H9 (cell line): ENCODE measurements at regions not wholly inside any gene's neighbourhood (a gene's known extent, or its start where the extent isn't known, plus 50 kb on each side); places are given as distances from the start of the nearest gene placed in this dataset.

ENCODE experiments used
- DNase-seq: peaks from one replicate; pipeline ENCODE4 v3.0.0-alpha.2; 2017
- H2AFZ ChIP-seq: one replicate; pipeline ENCODE4 v1.6.1; 2013; ENCODE audit warnings: mild to moderate bottlenecking, low read length, control low read depth, moderate library complexity
- H2AK5ac ChIP-seq: 2 replicates; pipeline ENCODE4 v1.6.1; 2013; ENCODE audit warnings: low read length, control low read depth, mixed read lengths; ENCODE audit not compliant: insufficient read length
- H2BK120ac ChIP-seq: one replicate; pipeline ENCODE4 v1.6.1; 2013; ENCODE audit warnings: low read depth, mild to moderate bottlenecking, low read length, control low read depth, inconsistent platforms; ENCODE audit not compliant: poor library complexity, severe bottlenecking
- H2BK12ac ChIP-seq: 2 replicates; pipeline ENCODE4 v1.6.1; 2013; ENCODE audit warnings: low read length, control low read depth, mixed read lengths, low read depth; ENCODE audit not compliant: insufficient read length
- H2BK15ac ChIP-seq: 2 replicates; pipeline ENCODE4 v1.6.1; 2013; ENCODE audit warnings: low read depth, low read length, control low read depth
- H2BK20ac ChIP-seq: one replicate; pipeline ENCODE4 v1.6.1; 2013; ENCODE audit warnings: low read depth, mild to moderate bottlenecking, low read length, control low read depth, inconsistent platforms; ENCODE audit not compliant: poor library complexity, severe bottlenecking
- H2BK5ac ChIP-seq: 2 replicates; pipeline ENCODE4 v1.6.1; 2013; ENCODE audit warnings: low read length, control low read depth, mixed read lengths; ENCODE audit not compliant: insufficient read length
- H3K14ac ChIP-seq: 2 replicates; pipeline ENCODE4 v1.6.1; 2013; ENCODE audit warnings: low read length, control low read depth; ENCODE audit not compliant: insufficient read depth
- H3K18ac ChIP-seq: 2 replicates; pipeline ENCODE4 v1.6.1; 2013; ENCODE audit warnings: low read depth, mild to moderate bottlenecking, mixed read lengths, low read length, control low read depth; ENCODE audit not compliant: insufficient read length
- H3K23ac ChIP-seq: 2 replicates; pipeline ENCODE4 v1.6.1; 2013; ENCODE audit warnings: low read length, control low read depth, mixed read lengths, low read depth; ENCODE audit not compliant: insufficient read length
- H3K23me2 ChIP-seq: 2 replicates; pipeline ENCODE4 v1.6.1; 2013; ENCODE audit warnings: low read depth, mild to moderate bottlenecking, mixed read lengths, low read length, control low read depth; ENCODE audit not compliant: insufficient read length, poor library complexity, severe bottlenecking
- H3K27ac ChIP-seq: 2 replicates; pipeline ENCODE4 v1.5.1; 2013; ENCODE audit warnings: low read length, control low read depth, mixed read lengths, low read depth; ENCODE audit not compliant: insufficient read length
- H3K27me3 ChIP-seq: 2 replicates; pipeline ENCODE4 v1.6.1; 2013; ENCODE audit warnings: low read length, control low read depth, inconsistent platforms; ENCODE audit not compliant: insufficient read depth
- H3K4ac ChIP-seq: 2 replicates; pipeline ENCODE4 v1.6.1; 2013; ENCODE audit warnings: low read depth, mild to moderate bottlenecking, control low read depth, inconsistent platforms, low read length, moderate library complexity
- H3K4me1 ChIP-seq: 2 replicates; pipeline ENCODE4 v1.6.1; 2013; ENCODE audit warnings: low read length, control low read depth, inconsistent platforms; ENCODE audit not compliant: insufficient read depth
- H3K4me2 ChIP-seq: 2 replicates; pipeline ENCODE4 v1.6.1; 2013; ENCODE audit warnings: low read length, control low read depth, mixed read lengths; ENCODE audit not compliant: insufficient read length, insufficient read depth
- H3K56ac ChIP-seq: 2 replicates; pipeline ENCODE4 v1.6.1; 2013; ENCODE audit warnings: low read depth, mild to moderate bottlenecking, mixed read lengths, low read length, control low read depth; ENCODE audit not compliant: insufficient read length
- H3K79me1 ChIP-seq: 2 replicates; pipeline ENCODE4 v1.6.1; 2013; ENCODE audit warnings: low read depth, mild to moderate bottlenecking, moderate library complexity, low read length, control low read depth, inconsistent platforms; ENCODE audit not compliant: insufficient read depth, poor library complexity, severe bottlenecking
- H3K79me2 ChIP-seq: 2 replicates; pipeline ENCODE4 v1.6.1; 2013; ENCODE audit warnings: low read length, control low read depth, inconsistent platforms; ENCODE audit not compliant: insufficient read depth
- H3K9ac ChIP-seq: 2 replicates; pipeline ENCODE4 v1.6.1; 2013; ENCODE audit warnings: low read length, control low read depth, mixed read lengths; ENCODE audit not compliant: insufficient read length; ENCODE audit errors: extremely low read depth
- H3K9me3 ChIP-seq: one replicate; pipeline ENCODE4 v1.6.1; 2013; ENCODE audit warnings: low read depth, low read length, inconsistent platforms; ENCODE audit not compliant: control insufficient read depth
- H3T11ph ChIP-seq: one replicate; pipeline ENCODE4 v1.6.1; 2013; ENCODE audit warnings: mild to moderate bottlenecking, low read length, control low read depth, inconsistent platforms
- H4K20me1 ChIP-seq: one replicate; pipeline ENCODE4 v1.6.1; 2013; ENCODE audit not compliant: control insufficient read depth, insufficient read length, insufficient read depth
- H4K5ac ChIP-seq: 2 replicates; pipeline ENCODE4 v1.6.1; 2013; ENCODE audit warnings: low read depth, mild to moderate bottlenecking, mixed read lengths, low read length, control low read depth; ENCODE audit not compliant: insufficient read length
- H4K8ac ChIP-seq: replicated peaks from 2 replicates; pipeline ENCODE4 v1.6.1; 2013; ENCODE audit warnings: low read length, control low read depth, mixed read lengths, low read depth; ENCODE audit not compliant: insufficient read length
- H4K91ac ChIP-seq: 2 replicates; pipeline ENCODE4 v1.6.1; 2013; ENCODE audit warnings: low read depth, mild to moderate bottlenecking, moderate library complexity, mixed read lengths, low read length, control low read depth; ENCODE audit not compliant: insufficient read length
- H3K27ac Mint-ChIP-seq, 3 experiments: 2 replicates in 2 of 3; 3 replicates in 1 of 3; pipeline ENCODE4 v1.8.0; 2020 to 2021; ENCODE audit warnings: mixed read lengths in 3 of 3, mild to moderate bottlenecking in 1 of 3, moderate library complexity in 1 of 3
- H3K27me3 Mint-ChIP-seq: 2 replicates; pipeline ENCODE4 v1.8.0; 2021; ENCODE audit warnings: low read depth, mild to moderate bottlenecking, moderate library complexity, mixed read lengths
- H3K36me3 Mint-ChIP-seq, 3 experiments: 2 replicates in 2 of 3; 3 replicates in 1 of 3; pipeline ENCODE4 v1.8.0; 2020 to 2021; ENCODE audit warnings: low read depth in 3 of 3, mixed read lengths in 3 of 3; ENCODE audit not compliant: insufficient read depth in 1 of 3
- H3K4me1 Mint-ChIP-seq, 2 experiments: 2 replicates each; pipeline ENCODE4 v1.8.0; 2020; ENCODE audit warnings: mixed read lengths in 2 of 2
- H3K4me3 Mint-ChIP-seq, 2 experiments: 2 replicates in 1 of 2; 3 replicates in 1 of 2; pipeline ENCODE4 v1.8.0; 2020 to 2021; ENCODE audit warnings: mild to moderate bottlenecking in 2 of 2, mixed read lengths in 2 of 2, moderate library complexity in 1 of 2
- H3K9me3 Mint-ChIP-seq, 2 experiments: 2 replicates in 1 of 2; 3 replicates in 1 of 2; pipeline ENCODE4 v1.8.0; 2020; ENCODE audit warnings: mild to moderate bottlenecking in 2 of 2, mixed read lengths in 2 of 2, moderate library complexity in 1 of 2
- WGBS: extraction: QIAGEN DNeasy Blood & Tissue Kit; methylation state at CpG from one replicate; pipeline ENCODE4 v1.1.7; 2013; ENCODE audit warnings: missing lambda C conversion rate, low lambda C conversion rate, mixed read lengths; ENCODE audit not compliant: insufficient read length; ENCODE audit errors: extremely low coverage; 5-methylcytosine and 5-hydroxymethylcytosine counted together
- TF ChIP-seq, protein P1 (sequence below): fragments of 200-600 bp; sonication (generic); conservative IDR thresholded peaks from 3 replicates; pipeline ENCODE4 v1.8.0; 2021; ENCODE audit warnings: antibody characterized with exemption, mild to moderate bottlenecking

- H3K36me3 Mint-ChIP-seq: peaks cover 45 to 68% (median 66%) of the 10 kb centered on the region in 3 experiments
- H3K23ac ChIP-seq: no peak overlapping the region
- H2AFZ ChIP-seq: no peak overlapping the region
- H2AK5ac ChIP-seq: no peak overlapping the region
- no peak overlapping the region for H2BK15ac ChIP-seq
- no peak overlapping the region for H3T11ph ChIP-seq
- H3K56ac ChIP-seq: no peak overlapping the region
- H3K79me2 ChIP-seq: peaks cover 6% of the 10 kb centered on the region; the same call in 1 of the 2 replicates
- no peak overlapping the region for H2BK5ac ChIP-seq
- H3K27me3 ChIP-seq: no peaks in the 10 kb centered on the region
- no peak overlapping the region for H4K5ac ChIP-seq
- H3K23me2 ChIP-seq: peaks cover 4% of the 10 kb centered on the region
- H3K27me3 Mint-ChIP-seq: no peaks in the 10 kb centered on the region
- DNase-seq: no peak
- no peak overlapping the region for H3K4ac ChIP-seq
- no peaks in the 10 kb centered on the region for H4K20me1 ChIP-seq
- H2BK120ac ChIP-seq: no peak overlapping the region
- no peaks in the 10 kb centered on the region; a peak in 1 of 5 replicates for H3K9me3 Mint-ChIP-seq
- TF ChIP-seq, protein P1, sequence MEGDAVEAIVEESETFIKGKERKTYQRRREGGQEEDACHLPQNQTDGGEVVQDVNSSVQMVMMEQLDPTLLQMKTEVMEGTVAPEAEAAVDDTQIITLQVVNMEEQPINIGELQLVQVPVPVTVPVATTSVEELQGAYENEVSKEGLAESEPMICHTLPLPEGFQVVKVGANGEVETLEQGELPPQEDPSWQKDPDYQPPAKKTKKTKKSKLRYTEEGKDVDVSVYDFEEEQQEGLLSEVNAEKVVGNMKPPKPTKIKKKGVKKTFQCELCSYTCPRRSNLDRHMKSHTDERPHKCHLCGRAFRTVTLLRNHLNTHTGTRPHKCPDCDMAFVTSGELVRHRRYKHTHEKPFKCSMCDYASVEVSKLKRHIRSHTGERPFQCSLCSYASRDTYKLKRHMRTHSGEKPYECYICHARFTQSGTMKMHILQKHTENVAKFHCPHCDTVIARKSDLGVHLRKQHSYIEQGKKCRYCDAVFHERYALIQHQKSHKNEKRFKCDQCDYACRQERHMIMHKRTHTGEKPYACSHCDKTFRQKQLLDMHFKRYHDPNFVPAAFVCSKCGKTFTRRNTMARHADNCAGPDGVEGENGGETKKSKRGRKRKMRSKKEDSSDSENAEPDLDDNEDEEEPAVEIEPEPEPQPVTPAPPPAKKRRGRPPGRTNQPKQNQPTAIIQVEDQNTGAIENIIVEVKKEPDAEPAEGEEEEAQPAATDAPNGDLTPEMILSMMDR: no peak
- H3K9me3 ChIP-seq: no peaks in the 10 kb centered on the region
- H3K4me2 ChIP-seq: no peak overlapping the region
- H3K79me1 ChIP-seq: peaks cover 3% of the 10 kb centered on the region
- H3K14ac ChIP-seq: no peak overlapping the region
- H3K18ac ChIP-seq: no peak overlapping the region
- peaks cover 9% of the 10 kb centered on the region in 2 experiments for H3K4me1 Mint-ChIP-seq
- no peak overlapping the region for H4K91ac ChIP-seq
- no peak overlapping the region for H4K8ac ChIP-seq
- H3K27ac Mint-ChIP-seq: no peak overlapping the region
- no peak overlapping the region for H2BK12ac ChIP-seq
- H3K4me3 Mint-ChIP-seq: no peak overlapping the region
- no CpG with 5 or more reads among the region's 5 CpGs for WGBS
- H3K27ac ChIP-seq: no peak overlapping the region
- H3K9ac ChIP-seq: no peak overlapping the region
- no peaks in the 10 kb centered on the region for H3K4me1 ChIP-seq
- no peak overlapping the region for H2BK20ac ChIP-seq
These were observed 168.2 kb upstream of the ZNF267 start for GRCh38 chr16:31705371-31705770.
